HCT116 (cell line): ENCODE measurements at regions not wholly inside any gene's neighbourhood (a gene's known extent, or its start where the extent isn't known, plus 50 kb on each side); places are given as distances from the start of the nearest gene placed in this dataset.

Source experiments
- ATAC-seq: fragments of 200-7000 bp; cut with Tn5 transposase; 2 replicates; pipeline ENCODE4 v1.9.1; 2020; ENCODE audit warnings: mild to moderate bottlenecking, moderate library complexity
- BruUV-seq: library from RNA; stranded (reverse); fragments of 400-500 nt; replicated peaks from 2 replicates; lab custom pipeline; 2021; lab: Mats Ljungman, UMichigan
- CTCF ChIA-PET: fragments of 300-600 bp; sonication (Branson Sonifier 250); formaldehyde crosslinking; loops from one replicate; lab custom pipeline; 2021; ENCODE audit warnings: antibody characterized with exemption; lab: Charles Lee
- POLR2A ChIA-PET: fragments of 300-600, 350-600 bp; sonication (Branson Sonifier 250); formaldehyde crosslinking; loops from one replicate; lab custom pipeline; 2021; ENCODE audit warnings: antibody characterized with exemption; lab: Charles Lee
- RAD21 ChIA-PET, 2 experiments: fragments of 300-600 bp; sonication (Branson Sonifier 250); formaldehyde crosslinking; loops; one replicate each; lab custom pipeline; 2023; ENCODE audit warnings: low total read pairs in 2 of 2; ENCODE audit not compliant: uncharacterized antibody in 2 of 2, unreplicated experiment in 2 of 2, low non-redundant PET in 1 of 2; lab: Charles Lee
- DNase-seq: peaks from one replicate; pipeline ENCODE4 v3.0.0-alpha.2; 2010; ENCODE audit warnings: low read depth, low spot score
- H2AFZ ChIP-seq: fragments of 200-600 bp; shearing (Covaris generic), sonication (generic); 2 replicates; pipeline ENCODE4 v1.6.1; 2017; ENCODE audit warnings: low read depth, mixed run types, mixed read lengths, antibody characterized with exemption, low read length; ENCODE audit not compliant: poor library complexity, severe bottlenecking
- H3K27ac ChIP-seq: 2 replicates; pipeline ENCODE4 v1.5.1; 2012; ENCODE audit warnings: low read depth, low read length
- H3K27me3 ChIP-seq: fragments of 200-600 bp; sonication (generic); 2 replicates; pipeline ENCODE4 v1.6.1; 2016; ENCODE audit warnings: mixed run types, low read length, mixed read lengths; ENCODE audit not compliant: insufficient read depth
- H3K36me3 ChIP-seq, 2 experiments: fragments of 200-500 bp in 1 of 2; fragments of 200-600 bp in 1 of 2; sonication (Bioruptor generic) in 1 of 2; sonication (generic) in 1 of 2; 2 replicates each; pipeline versions ENCODE4 v1.5.1 to v1.6.1; 2014 to 2016; ENCODE audit warnings: low read length in 2 of 2, inconsistent platforms in 1 of 2, mixed read lengths in 1 of 2, mixed run types in 1 of 2; ENCODE audit not compliant: insufficient read depth in 2 of 2, control insufficient read depth in 1 of 2
- H3K4me1 ChIP-seq, 2 experiments: fragments of 200-600 bp in 1 of 2; sonication (generic) in 1 of 2; 2 replicates each; pipeline versions ENCODE4 v1.5.1 to v1.6.1; 2012 to 2017; ENCODE audit warnings: low read length in 2 of 2, inconsistent platforms in 1 of 2, mild to moderate bottlenecking in 1 of 2, mixed read lengths in 1 of 2, mixed run types in 1 of 2, moderate library complexity in 1 of 2; ENCODE audit not compliant: insufficient read depth in 2 of 2, control insufficient read depth in 1 of 2
- H3K4me2 ChIP-seq: fragments of 200-600 bp; sonication (generic); 2 replicates; pipeline ENCODE4 v1.6.1; 2017; ENCODE audit warnings: mixed run types, low read length, mixed read lengths
- H3K4me3 ChIP-seq, 2 experiments: fragments of 200-600 bp in 1 of 2; sonication (generic) in 1 of 2; replicated peaks in 1 of 2; 2 replicates each; pipeline ENCODE4 v1.5.1; 2011 to 2016; ENCODE audit warnings: low read length in 2 of 2, control low read depth in 1 of 2, low read depth in 1 of 2, mild to moderate bottlenecking in 1 of 2, mixed read lengths in 1 of 2, mixed run types in 1 of 2
- H3K79me2 ChIP-seq: fragments of 200-600 bp; sonication (generic); 2 replicates; pipeline ENCODE4 v1.6.1; 2017; ENCODE audit warnings: mild to moderate bottlenecking, mixed run types, low read length, moderate library complexity, mixed read lengths; ENCODE audit not compliant: insufficient read depth
- H3K9ac ChIP-seq: fragments of 200-600 bp; sonication (generic); 2 replicates; pipeline ENCODE4 v1.6.1; 2016; ENCODE audit warnings: low read length, mixed read lengths
- H3K9me2 ChIP-seq: fragments of 200-600 bp; sonication (generic), shearing (Covaris generic); 2 replicates; pipeline ENCODE4 v1.6.1; 2017; ENCODE audit warnings: mixed run types, mild to moderate bottlenecking, moderate library complexity; ENCODE audit not compliant: insufficient read depth
- H3K9me3 ChIP-seq, 2 experiments: fragments of 200-500 bp in 1 of 2; fragments of 200-600 bp in 1 of 2; sonication (Bioruptor generic) in 1 of 2; sonication (generic) in 1 of 2; 2 replicates each; pipeline ENCODE4 v1.6.1; 2014 to 2017; ENCODE audit warnings: low read length in 2 of 2, mixed read lengths in 2 of 2, inconsistent platforms in 1 of 2, low read depth in 1 of 2, mild to moderate bottlenecking in 1 of 2, mixed run types in 1 of 2, moderate library complexity in 1 of 2; ENCODE audit not compliant: control insufficient read depth in 1 of 2, insufficient read depth in 1 of 2
- H4K20me1 ChIP-seq: fragments of 200-600 bp; sonication (generic), shearing (Covaris generic); 2 replicates; pipeline ENCODE4 v1.6.1; 2017; ENCODE audit warnings: mixed run types, mild to moderate bottlenecking, moderate library complexity; ENCODE audit not compliant: insufficient read depth
- CBX3 ChIP-seq: IDR thresholded peaks from 2 replicates; pipeline ENCODE4 v1.6.1; 2012; ENCODE audit warnings: low read depth
- CEBPB ChIP-seq: IDR thresholded peaks from 2 replicates; pipeline ENCODE4 v1.6.1; 2012; ENCODE audit warnings: low read depth
- EGR1 ChIP-seq: IDR thresholded peaks from 2 replicates; pipeline ENCODE4 v1.6.1; 2012; ENCODE audit warnings: low read depth
- ELF1 ChIP-seq: IDR thresholded peaks from 2 replicates; pipeline ENCODE4 v1.6.1; 2012; ENCODE audit warnings: low read depth, borderline replicate concordance
- EZH2 ChIP-seq: fragments of 200-600 bp; sonication (generic); IDR thresholded peaks from 2 replicates; pipeline ENCODE4 v1.6.1; 2017; ENCODE audit warnings: antibody characterized with exemption, mixed run types
- JUND ChIP-seq: IDR thresholded peaks from 2 replicates; pipeline ENCODE4 v1.6.1; 2012
- POLR2A ChIP-seq: IDR thresholded peaks from 2 replicates; pipeline ENCODE4 v1.7.0; 2011; ENCODE audit warnings: borderline replicate concordance; ENCODE audit not compliant: insufficient read depth, insufficient read length; ENCODE audit errors: extremely low read depth
- POLR2AphosphoS5 ChIP-seq: IDR thresholded peaks from 2 replicates; pipeline ENCODE4 v1.6.1; 2011; ENCODE audit warnings: mild to moderate bottlenecking, low read depth, low read length, moderate library complexity
- SIN3A ChIP-seq: IDR thresholded peaks from 2 replicates; pipeline ENCODE4 v1.6.1; 2012; ENCODE audit warnings: low read depth
- SP1 ChIP-seq: IDR thresholded peaks from 2 replicates; pipeline ENCODE4 v1.6.1; 2012; ENCODE audit warnings: low read depth
- TCF7L2 ChIP-seq: IDR thresholded peaks from 2 replicates; pipeline ENCODE4 v1.7.0; 2011; ENCODE audit warnings: borderline replicate concordance, inconsistent platforms; ENCODE audit not compliant: insufficient read depth, insufficient read length; ENCODE audit errors: extremely low read depth
- YY1 ChIP-seq: IDR thresholded peaks from 2 replicates; pipeline ENCODE4 v1.6.1; 2011; ENCODE audit warnings: low read length, low read depth, moderate library complexity, mild to moderate bottlenecking; ENCODE audit not compliant: insufficient replicate concordance; ENCODE audit errors: extremely low read depth
- ZFX ChIP-seq: fragments of 450-650 bp; IDR thresholded peaks from 2 replicates; pipeline ENCODE4 v1.6.1; 2017
- ZNF274 ChIP-seq: fragments of 200-500 bp; sonication (Bioruptor generic); IDR thresholded peaks from 2 replicates; pipeline ENCODE4 v1.6.1; 2014; ENCODE audit warnings: mild to moderate bottlenecking, low read depth, low read length, inconsistent platforms
- intact Hi-C: fragments of 100-400 bp; cut with micrococcal nuclease; formaldehyde crosslinking; loops from 2 replicates; pipeline ENCODE4 v1.10.0; 2022
- TF ChIP-seq, protein P1 (sequence below): IDR thresholded peaks from 2 replicates; pipeline ENCODE4 v1.6.1; 2012; ENCODE audit warnings: low read depth
- TF ChIP-seq, protein P2 (sequence below): IDR thresholded peaks from 2 replicates; pipeline ENCODE4 v1.6.1; 2011; ENCODE audit warnings: mild to moderate bottlenecking, low read length, moderate library complexity; ENCODE audit not compliant: insufficient replicate concordance; ENCODE audit errors: extremely low read depth
- TF ChIP-seq, protein P3 (sequence below): IDR thresholded peaks from 2 replicates; pipeline ENCODE4 v1.6.1; 2012
- TF ChIP-seq, protein P4 (sequence below): IDR thresholded peaks from 2 replicates; pipeline ENCODE4 v1.6.1; 2012

DNA sequence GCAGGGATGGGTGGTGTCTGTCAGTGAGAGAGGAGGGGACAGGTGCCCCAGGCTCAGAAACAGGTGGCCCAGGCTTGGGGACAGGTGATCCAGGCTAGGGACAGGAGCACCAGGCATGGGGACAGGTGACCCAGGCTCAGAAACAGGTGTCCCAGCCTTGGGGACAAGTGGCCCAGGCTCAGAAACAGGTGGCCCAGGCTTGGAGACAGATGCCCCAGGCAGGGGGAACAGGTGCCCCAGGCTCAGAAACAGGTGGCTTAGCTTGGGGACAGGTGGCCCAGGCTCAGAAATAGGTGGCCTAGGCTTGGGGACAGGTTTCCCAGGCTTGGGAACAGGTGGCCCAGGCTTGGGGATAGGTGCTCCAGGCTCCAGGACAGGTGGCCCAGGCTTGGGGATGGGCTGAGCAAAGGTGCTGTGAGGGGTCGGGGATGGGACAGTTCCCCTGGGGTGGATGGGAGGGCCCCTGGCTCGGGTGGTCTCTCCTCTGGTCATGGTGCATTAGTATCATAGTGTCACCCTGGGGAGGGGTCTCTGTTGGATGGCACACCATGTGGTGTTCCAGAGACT, 87.7 kb upstream of the C1orf174 start:
- Histone ChIP-seq H3K4me3 (no peak overlapping the region), H3K4me2 (no peak overlapping the region), H2AFZ (no peak overlapping the region), H3K9ac (no peak overlapping the region), H3K9me3 (no peaks in the 10 kb centered on the region), H4K20me1 (no peaks in the 10 kb centered on the region), H3K9me2 (no peaks in the 10 kb centered on the region), H3K36me3 (no peaks in the 10 kb centered on the region), H3K27ac (no peak overlapping the region), H3K4me1 (no peaks in the 10 kb centered on the region), H3K27me3 (no peaks in the 10 kb centered on the region), H3K79me2 (no peaks in the 10 kb centered on the region)
- BruUV-seq = no TSS peak
- TF ChIP-seq ZNF274 (no peak), POLR2A (no peak), YY1 (no peak), CBX3 (no peak), EGR1 (no peak), EZH2 (no peak), POLR2AphosphoS5 (no peak), ELF1 (no peak), CEBPB (no peak), JUND (no peak), SP1 (no peak), SIN3A (no peak), ZFX (no peak), TCF7L2 (no peak)
- TF ChIP-seq, protein P1, sequence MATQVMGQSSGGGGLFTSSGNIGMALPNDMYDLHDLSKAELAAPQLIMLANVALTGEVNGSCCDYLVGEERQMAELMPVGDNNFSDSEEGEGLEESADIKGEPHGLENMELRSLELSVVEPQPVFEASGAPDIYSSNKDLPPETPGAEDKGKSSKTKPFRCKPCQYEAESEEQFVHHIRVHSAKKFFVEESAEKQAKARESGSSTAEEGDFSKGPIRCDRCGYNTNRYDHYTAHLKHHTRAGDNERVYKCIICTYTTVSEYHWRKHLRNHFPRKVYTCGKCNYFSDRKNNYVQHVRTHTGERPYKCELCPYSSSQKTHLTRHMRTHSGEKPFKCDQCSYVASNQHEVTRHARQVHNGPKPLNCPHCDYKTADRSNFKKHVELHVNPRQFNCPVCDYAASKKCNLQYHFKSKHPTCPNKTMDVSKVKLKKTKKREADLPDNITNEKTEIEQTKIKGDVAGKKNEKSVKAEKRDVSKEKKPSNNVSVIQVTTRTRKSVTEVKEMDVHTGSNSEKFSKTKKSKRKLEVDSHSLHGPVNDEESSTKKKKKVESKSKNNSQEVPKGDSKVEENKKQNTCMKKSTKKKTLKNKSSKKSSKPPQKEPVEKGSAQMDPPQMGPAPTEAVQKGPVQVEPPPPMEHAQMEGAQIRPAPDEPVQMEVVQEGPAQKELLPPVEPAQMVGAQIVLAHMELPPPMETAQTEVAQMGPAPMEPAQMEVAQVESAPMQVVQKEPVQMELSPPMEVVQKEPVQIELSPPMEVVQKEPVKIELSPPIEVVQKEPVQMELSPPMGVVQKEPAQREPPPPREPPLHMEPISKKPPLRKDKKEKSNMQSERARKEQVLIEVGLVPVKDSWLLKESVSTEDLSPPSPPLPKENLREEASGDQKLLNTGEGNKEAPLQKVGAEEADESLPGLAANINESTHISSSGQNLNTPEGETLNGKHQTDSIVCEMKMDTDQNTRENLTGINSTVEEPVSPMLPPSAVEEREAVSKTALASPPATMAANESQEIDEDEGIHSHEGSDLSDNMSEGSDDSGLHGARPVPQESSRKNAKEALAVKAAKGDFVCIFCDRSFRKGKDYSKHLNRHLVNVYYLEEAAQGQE = no peak
- TF ChIP-seq, protein P2, sequence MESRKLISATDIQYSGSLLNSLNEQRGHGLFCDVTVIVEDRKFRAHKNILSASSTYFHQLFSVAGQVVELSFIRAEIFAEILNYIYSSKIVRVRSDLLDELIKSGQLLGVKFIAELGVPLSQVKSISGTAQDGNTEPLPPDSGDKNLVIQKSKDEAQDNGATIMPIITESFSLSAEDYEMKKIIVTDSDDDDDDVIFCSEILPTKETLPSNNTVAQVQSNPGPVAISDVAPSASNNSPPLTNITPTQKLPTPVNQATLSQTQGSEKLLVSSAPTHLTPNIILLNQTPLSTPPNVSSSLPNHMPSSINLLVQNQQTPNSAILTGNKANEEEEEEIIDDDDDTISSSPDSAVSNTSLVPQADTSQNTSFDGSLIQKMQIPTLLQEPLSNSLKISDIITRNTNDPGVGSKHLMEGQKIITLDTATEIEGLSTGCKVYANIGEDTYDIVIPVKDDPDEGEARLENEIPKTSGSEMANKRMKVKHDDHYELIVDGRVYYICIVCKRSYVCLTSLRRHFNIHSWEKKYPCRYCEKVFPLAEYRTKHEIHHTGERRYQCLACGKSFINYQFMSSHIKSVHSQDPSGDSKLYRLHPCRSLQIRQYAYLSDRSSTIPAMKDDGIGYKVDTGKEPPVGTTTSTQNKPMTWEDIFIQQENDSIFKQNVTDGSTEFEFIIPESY = no peak
- TF ChIP-seq, protein P3, sequence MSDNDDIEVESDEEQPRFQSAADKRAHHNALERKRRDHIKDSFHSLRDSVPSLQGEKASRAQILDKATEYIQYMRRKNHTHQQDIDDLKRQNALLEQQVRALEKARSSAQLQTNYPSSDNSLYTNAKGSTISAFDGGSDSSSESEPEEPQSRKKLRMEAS = no peak
- TF ChIP-seq, protein P4, sequence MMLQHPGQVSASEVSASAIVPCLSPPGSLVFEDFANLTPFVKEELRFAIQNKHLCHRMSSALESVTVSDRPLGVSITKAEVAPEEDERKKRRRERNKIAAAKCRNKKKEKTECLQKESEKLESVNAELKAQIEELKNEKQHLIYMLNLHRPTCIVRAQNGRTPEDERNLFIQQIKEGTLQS = no peak
- no peak for DNase-seq
- intact Hi-C loops = no loop called here
- ChIA-PET CTCF (no interaction called here), RAD21 (no interaction called here), POLR2A (no interaction called here)
- no peak for ATAC-seq
